IPS DF 19.7 (cell line): ENCODE measurements at regions not wholly inside any gene's neighbourhood (a gene's known extent, or its start where the extent isn't known, plus 50 kb on each side); places are given as distances from the start of the nearest gene placed in this dataset.
"Not testable (repeated sequence)": the region's sequence is repeated elsewhere in the genome, so short reads cannot be mapped to it uniquely, and the experiment has no call there.

Experiments
- DNase-seq: peaks from one replicate; pipeline ENCODE4 v3.0.0-alpha.2; 2013; ENCODE audit warnings: low read depth, low spot score

DNA sequence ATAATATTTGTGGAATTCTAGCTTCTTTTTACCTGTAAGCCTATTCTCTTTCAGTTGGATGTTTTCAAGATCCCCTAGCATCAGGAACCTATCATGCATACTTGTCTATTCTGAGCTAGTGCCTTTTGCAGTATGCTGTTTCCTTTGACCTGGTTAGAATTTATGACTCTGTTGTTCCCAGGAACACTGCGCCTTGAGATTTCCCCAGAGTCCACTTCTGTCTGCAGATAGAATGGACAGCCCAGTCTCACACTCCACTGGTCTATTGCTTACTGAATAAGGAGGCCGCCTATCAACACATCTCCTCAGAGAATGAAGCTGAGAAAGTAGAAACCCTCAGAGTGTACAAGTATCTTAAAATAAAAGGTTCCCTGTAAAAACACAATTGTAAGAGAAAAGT, 465.1 kb upstream of the GALNTL6 start:
- no peak for DNase-seq

DNA sequence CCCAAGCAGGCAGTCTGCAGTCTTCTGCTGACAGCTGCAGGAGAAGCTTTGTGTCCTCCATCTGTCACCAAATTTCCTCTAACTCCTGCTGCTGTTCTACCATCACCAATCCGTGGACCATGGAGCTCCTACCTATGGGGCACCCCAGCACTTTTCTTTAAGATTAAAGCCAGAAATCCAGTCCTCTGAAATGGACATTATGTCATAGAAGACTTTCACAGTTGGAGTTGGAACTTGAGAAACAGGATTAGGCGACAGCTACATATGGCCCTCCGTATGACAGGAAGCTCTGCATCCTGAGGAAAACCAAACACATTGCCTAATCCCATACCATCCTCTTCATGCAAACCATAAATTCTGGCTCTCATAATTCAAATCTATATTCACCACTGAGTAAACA, 470.6 kb upstream of the GALNTL6 start:
- DNase-seq, result no peak

DNA sequence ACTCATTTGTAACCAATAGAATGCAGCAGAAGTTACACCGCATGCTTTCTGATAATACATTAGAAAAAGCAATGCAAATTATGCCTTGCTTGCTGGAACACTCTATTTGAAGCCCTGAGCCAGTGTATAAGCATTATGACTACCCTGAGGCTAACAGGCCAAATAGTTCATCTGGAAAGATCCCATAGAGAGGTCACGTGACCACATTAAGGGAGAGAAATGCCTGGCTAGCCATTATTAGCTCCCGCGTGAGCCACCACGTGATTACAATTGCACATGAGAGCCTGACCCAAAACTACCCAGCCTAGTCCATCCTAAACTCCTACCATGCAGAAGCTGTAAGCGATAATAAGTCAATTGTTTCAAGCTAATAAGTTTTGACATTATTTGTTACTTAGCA, 472.9 kb upstream of the GALNTL6 start:
- no peak for DNase-seq

DNA sequence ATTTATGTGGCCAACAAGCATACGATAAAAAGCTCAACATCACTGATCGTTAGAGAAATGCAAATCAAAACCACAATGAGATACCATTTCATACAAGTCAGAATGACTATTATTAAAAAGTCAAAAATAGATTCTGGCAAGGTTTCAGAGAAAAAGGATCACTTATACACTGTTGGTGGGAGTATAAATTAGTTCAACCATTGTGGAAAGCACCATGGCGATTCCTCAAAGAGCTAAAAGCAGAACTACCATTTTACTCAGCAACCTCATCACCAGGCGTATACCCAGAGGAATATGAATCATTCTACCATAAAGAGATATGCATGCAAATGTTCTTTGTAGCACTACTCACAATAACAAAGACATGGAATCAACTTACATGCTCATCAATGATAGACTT, 478.7 kb upstream of the GALNTL6 start:
- no peak for DNase-seq

DNA sequence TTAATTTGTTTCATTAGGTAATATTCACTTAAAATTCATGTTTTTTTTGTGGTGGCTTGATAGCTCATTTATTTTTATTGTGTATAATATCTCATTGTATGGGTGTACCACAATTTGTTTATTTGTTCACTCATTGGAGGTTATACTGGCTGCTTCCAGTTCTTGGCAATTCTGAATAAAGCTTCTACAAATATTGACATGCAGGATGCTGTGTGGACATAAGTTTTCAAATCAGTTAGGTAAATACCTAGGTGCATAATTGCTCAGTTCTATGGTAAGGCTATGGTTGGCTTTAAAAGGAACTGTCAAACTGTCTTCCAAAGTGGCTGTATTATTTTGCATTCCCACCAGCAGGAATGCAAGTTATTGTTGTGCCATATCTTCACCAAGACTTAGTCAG, 504.5 kb upstream of the GALNTL6 start:
- DNase-seq, result no peak

DNA sequence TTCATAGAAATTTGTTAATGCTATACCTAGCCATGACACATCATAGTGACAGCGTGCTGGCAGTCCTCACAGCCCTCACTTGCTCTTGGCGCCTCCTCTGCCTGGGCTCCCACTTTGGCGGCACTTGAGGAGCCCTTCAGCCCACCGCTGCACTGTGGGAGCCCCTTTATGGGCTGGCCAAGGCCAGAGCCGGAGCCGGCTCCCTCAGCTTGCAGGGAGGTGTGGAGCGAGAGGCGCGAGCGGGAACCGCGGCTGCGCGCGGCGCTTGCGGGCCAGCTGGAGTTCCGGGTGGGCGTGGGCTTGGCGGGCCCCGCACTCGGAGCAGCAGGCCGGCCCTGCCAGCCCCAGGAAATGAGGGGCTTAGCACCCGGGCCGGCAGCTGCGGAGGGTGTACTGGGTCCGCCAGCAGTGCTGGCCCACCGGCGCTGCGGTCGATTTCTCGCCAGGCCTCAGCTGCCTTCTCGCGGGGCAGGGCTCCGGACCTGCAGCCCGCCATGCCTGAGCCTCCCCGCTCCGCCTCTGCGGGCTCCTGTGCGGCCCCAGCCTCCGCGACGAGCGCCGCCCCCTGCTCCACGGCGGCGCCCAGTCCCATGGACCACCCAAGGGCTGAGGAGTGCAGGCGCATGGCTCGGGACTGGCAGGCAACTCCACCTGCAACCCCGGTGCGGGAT, 515.0 kb upstream of the GALNTL6 start:
- DNase-seq, result not testable (repeated sequence)

DNA sequence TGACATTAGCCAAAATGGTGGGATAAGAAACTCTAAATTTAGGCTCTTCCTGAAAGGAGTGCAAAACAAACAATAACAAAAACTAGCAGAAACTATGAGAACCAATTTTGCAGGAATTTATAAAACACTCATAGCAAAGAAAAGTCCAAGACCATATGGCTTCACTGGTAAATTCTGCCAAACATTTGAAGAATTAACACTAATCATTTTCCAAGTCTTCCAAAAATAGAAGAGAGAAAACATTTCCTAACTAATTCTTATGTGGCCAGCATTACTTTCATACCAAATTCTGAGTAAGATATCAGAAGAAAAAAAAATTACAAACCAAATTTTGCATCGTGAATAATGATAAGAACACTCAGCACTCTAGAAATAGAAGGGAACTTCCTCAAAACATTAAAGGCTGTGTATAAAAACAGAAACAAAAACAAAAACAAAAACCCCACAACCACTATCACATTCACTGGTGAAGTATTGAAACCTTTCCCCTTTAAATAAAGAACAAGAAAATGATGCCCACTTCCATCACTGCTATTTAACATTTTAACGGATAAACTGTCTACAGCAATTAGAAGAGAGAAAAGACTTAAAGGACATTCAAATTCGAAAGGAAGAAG, 524.3 kb upstream of the GALNTL6 start:
- no peak for DNase-seq

DNA sequence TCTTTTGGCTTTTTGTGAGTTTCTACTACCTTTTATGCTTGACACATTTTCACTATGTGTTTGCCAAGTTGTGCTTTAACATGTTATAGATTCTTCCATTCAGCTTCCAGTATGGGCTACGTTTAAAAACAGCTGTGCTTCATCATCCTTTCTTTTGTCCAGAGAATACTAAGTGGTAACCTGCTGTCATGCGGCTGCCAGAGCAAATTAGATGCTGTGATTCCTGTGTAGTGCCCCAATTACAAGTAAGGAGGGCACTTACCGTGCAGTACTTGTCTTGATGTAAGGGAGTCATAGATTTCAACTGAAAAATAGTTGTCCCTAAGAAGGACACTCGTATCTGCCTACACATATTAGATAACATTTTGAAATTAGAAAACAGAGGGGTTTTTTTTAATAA, 531.8 kb upstream of the GALNTL6 start:
- no peak for DNase-seq

DNA sequence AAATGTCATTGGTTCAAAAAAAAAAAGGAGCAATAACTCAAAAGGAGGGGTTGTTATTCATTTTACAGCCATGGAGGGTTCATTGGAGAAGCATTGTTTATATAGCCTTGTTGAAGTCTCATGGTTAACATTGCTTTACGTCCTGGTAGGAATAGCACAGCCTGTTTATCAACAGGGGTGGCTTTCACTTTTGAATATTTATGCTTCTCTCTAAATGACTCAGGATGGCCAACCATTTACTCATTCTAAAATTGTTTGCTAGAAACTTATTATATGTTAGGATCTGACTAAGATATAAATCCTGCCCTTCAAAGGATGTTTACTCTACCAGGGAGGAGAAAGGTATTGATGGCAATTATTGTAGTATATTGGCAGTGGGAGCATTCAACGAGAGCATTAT, 534.1 kb upstream of the GALNTL6 start:
- DNase-seq, result no peak

DNA sequence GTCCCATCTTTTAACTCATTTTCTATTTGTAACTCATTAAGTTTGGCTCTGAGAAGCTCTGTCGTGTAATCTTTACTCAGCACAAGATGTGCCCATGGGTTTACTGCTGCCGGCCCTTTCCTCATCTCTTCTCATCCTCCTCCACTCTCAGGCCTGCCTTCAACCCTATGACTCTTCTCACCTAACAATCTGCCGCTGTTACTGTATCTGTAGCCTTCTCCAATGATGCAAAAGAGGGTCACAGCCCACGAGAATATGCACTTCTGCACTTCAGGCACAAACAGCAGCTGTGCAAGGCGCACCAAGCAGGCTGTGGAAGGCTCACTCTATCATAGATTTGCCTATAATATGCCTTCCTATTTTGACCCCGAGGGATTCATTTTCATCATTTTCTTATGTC, 546.5 kb upstream of the GALNTL6 start:
- DNase-seq, result no peak

DNA sequence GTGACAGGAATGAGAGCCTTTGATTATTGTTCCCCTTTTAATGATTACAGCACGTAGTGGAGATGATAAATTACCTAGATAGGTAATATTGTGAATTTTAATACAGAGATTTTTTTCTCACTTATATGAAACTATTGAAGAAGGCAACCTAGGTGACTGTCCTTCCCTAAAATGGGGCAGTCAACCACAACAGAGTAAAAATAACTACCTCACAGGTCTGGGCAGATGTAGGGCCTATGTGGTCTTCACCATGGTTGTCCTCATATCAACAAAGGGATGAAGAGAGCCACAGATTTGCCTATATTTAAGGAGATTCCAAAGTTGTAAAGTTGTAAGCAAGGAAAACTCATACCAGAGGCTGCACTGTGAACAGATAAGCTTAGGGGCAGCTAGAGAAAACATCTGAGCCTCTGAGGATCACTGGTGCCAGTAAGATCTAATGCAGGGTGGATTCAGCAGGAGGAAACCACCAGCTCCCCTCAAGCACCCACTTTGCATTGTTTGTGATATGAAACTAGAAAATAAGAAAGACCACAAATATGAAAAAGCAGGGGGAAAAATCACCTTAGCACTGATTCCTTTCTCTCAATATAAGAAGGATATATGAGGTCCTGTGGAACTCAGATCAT, 547.9 kb upstream of the GALNTL6 start:
- DNase-seq, result no peak

DNA sequence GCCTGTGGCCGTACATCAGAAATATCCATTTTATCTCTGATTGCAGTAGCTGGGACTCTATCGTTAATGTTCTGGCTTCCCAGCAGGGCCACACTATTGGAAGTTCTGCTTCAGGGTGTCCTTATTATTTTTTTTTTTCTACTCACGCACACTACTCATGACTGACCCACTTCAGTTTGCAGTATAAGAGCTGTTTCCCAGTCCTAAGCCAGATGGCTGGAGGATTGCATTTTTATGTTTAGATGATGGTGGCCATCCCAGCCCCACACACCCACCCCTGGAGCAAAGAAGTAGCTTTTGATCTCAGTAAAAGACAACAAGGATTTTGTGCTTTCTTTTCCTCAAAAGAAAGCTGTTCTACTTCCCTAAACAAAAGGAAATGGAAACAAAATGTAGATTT, 557.0 kb upstream of the GALNTL6 start:
- DNase-seq, result no peak

DNA sequence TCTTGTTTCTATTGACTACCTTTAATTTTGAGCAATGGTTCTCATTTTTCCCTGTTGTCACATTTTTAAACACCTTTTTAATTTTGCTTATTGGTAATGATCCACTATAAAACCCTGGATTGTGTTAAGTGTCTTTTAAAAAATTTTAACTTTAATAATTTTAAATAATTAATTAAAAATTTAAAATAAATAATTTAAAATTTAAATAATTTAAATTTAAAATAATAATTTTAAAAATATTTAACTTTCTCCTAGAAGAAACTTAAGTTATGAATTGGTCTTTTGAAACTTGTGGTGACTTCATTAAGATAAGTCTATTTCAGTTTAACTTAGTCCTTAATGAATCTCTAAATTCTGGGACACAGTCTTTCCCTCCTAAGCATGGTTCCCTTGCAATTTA, 566.3 kb upstream of the GALNTL6 start:
- no peak for DNase-seq

DNA sequence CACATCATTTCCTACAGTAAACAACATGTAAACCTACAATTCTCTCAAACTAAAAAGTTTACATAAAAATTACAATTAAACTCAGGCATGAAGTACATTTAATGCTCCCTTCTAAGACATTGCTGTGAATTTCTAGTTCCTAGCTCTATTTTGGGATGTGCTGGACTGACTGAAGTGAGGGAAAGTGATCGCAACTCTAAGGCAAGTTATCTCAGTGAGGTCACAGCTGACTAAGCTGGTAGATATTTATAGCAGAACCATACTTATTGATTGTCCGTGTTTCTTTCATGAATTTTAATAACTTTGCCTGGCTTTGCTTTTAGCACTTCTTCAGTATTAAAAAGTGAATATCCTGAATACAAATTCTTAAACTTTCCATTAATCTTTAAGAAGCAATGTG, 570.4 kb upstream of the GALNTL6 start:
- DNase-seq, result no peak

DNA sequence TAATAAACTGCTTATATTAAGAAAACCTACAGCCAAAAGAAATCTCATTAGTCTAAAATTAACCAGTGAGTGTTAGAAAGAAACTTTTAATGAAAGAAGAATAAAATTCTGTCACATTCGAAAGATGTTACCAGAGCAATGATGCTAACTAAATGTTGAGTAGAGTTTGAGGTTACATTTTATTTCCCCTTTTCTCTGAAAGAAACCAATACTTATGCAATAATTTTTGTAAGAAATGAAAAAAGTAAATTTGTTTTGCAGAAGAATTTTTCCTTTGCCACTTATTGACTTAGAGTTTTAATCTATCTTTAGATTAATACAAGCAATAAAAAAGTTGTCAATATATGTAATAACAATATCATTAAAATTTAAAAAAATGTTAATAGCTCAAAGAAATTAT, 574.0 kb upstream of the GALNTL6 start:
- DNase-seq, result no peak

DNA sequence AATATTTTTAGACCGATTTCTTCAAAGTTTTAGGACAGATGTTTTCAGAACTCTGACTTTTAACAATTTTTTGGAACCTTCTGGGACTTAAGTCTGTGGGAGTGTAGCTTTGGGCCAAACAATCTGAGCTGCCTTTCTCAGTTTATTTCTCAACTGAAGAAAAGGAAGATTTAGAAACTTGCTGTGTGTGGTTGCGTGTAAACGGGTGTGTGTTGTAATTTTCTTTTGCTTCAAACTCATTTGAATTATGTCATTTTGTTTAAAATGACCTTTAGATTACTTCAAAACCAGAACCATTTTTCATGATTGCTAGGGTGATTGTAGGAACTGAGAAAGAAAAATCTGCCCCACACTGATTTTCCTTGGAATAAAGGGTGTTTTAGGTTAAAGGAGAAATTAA, 577.7 kb upstream of the GALNTL6 start:
- no peak for DNase-seq

DNA sequence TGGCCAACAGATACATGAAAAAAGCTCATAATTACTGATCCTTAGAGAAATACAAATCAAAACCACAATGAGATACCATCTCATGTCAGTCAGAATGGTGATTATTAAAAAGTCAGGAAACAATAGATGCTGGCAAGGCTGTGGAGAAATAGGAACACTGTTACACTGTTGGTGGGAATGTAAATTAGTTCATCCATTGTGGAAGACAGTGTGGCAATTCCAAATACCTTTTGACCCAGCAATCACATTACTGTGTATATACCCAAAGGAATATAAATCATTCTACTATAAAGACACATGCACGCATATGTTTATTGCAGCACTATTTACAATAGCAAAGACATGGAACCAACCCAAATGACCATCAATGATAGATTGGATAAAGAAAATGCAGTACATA, 583.9 kb upstream of the GALNTL6 start:
- not testable (repeated sequence) for DNase-seq

DNA sequence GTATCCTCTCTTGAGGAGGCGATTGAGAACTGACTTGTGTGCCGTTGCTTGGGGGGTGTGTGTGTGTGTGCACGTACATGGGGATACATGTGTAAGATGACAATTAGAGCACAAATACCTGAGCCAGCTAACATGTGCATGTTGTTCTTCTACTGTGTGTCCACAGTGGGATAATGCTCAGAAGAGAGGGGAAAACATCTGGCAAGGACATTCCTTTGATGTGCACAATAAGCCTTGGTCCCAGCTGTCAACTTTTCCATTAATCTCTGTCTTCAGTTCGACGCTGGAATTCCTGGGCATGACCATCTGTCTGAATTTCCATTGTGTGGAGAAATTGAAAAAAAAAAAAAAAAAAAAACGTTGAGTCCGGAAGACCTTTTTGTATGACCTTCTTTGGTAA, 592.0 kb upstream of the GALNTL6 start:
- DNase-seq, result no peak

DNA sequence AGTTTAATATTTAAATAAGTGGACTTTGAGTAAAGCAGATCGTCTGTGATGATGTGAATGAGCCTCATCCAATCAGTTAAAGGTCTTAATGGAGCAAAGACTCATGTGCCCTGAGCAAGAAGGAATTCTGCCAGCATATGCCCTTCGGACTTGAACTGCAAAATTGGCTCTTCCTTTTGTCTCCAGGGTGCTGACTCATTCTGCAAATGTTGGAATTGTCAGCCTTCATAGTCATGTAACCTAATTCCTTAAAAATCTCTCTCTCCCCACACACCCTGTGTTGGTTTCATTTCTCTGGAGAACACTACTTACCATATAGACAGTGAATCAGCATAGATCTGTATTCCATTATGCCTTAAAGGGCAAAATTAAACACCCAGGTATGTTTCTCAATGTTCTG, 609.8 kb upstream of the GALNTL6 start:
- DNase-seq, result no peak

DNA sequence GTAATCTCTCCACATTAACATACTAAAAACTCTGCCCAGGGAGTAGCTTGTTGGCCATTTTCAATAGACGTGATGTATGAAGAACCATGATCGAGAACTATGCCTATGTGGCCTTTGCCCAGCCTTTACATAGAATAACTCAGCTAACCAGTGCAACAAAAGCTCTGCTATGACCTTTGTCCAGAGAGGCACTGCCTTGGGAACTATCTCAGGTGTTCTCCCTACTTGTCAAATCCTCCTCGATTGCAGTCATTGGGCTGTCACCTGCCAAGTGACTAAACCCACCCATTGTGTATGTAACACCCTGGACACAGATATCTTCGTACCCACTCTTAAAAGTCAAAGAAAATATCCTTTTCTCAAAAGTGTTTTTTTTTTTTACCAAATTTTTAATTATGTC, 610.3 kb upstream of the GALNTL6 start:
- no peak for DNase-seq

DNA sequence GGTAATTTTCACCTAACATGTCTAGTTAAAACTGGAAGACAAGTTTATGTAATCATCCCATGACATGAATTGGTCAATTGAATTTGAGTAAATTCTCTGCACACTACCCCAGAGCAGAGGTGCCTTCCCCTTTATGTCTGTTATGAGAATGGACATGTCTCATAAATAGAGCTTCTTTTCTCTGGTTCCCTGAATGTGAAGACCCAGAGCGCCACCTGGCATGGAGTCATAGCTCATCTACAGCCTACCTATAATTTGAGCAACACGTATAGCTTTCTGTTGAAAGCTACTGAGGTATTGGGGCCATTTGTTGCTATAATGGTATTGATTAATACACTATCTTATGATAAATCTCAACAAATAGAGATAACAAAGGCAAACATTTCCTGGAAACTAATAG, 626.5 kb upstream of the GALNTL6 start:
- DNase-seq, result no peak

DNA sequence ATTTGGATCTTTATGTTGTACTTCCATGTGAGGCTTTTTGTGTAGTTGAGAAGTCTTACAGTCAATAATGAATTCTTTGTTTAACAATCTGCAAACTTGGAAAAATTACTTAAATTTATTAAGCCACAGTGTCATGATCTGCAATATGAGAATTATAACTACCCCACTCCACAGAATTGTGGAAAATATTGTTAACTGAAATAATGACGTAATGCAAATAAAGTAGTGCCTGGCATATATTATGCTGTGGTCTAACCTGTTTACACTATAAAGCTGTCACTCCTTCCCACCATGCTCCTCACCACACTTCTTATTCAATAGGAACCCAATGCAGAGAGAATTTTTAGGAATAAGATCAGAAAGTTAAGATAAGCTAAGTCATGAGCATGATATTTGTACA, 632.1 kb upstream of the GALNTL6 start:
- no peak for DNase-seq

DNA sequence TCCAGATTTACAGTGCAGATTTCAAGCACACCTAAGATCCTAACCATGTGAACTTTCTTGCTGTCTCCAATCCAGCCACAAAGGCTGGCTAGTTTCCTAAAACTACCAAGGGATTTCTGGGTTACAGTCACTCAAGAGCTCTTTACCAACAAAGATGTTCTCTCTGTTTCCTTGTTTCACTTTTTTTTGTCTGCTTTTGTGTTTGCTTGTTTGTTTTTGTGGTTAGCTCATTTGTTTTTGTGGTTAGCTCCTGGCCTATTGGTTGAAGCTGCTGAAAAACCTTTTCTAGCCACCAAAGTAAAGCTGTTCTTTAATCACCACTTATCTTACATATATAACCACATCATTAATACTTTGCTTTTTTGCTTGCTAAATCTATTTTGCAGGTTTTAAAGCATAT, 642.5 kb upstream of the GALNTL6 start:
- no peak for DNase-seq

DNA sequence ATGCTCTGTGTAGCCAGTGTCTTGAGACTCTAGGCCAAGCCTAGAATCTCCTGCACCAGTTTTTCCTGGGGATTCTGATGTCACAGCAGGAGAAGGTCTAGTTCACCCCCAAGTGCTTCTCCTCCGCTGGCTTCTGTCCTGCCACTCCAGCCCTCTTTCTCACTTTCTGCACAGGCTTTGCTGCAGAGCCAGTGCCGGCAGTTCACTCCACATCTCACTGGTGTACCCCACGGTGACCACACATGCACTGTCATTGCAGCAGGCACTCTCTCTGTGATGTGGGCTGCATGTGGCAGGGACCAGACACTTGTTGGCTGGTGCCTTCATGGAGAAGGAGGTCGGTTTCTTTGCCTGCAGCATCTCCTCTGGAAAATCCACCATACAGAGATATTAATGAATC, 643.8 kb upstream of the GALNTL6 start:
- DNase-seq, result no peak
